CD14-positive monocyte (primary cell): ENCODE measurements at regions not wholly inside any gene's neighbourhood (a gene's known extent, or its start where the extent isn't known, plus 50 kb on each side); places are given as distances from the start of the nearest gene placed in this dataset.

Experiments used
- DNase-seq, 3 donors: peaks; one replicate each; pipeline ENCODE4 v3.0.0-alpha.2; 2011 to 2022
- H2AFZ ChIP-seq: 2 replicates; pipeline ENCODE4 v1.6.0; 2012; ENCODE audit warnings: mild to moderate bottlenecking, low read depth, low read length, inconsistent platforms; ENCODE audit not compliant: insufficient read depth, poor library complexity, severe bottlenecking
- H3K27ac ChIP-seq, 2 donors: 1 replicate in 1 of 2; 2 replicates in 1 of 2; pipeline ENCODE4 v1.5.1; 2012 to 2013; ENCODE audit warnings: low read length in 2 of 2, control low read depth in 1 of 2, inconsistent platforms in 1 of 2, low read depth in 1 of 2, mild to moderate bottlenecking in 1 of 2
- H3K27me3 ChIP-seq, 2 donors: one replicate each; pipeline versions ENCODE4 v1.6.0 to v1.6.1; 2011 to 2013; ENCODE audit warnings: low read length in 2 of 2; ENCODE audit not compliant: control insufficient read depth in 2 of 2, insufficient read depth in 2 of 2
- H3K36me3 ChIP-seq, 2 donors: replicated peaks in 1 of 2; 1 replicate in 1 of 2; 2 replicates in 1 of 2; pipeline versions ENCODE4 v1.5.1 to v1.6.1; 2012 to 2013; ENCODE audit warnings: low read length in 2 of 2, control low read depth in 1 of 2, inconsistent platforms in 1 of 2, mild to moderate bottlenecking in 1 of 2; ENCODE audit not compliant: insufficient read depth in 2 of 2, control insufficient read depth in 1 of 2
- H3K4me1 ChIP-seq, 2 donors: 1 replicate in 1 of 2; 2 replicates in 1 of 2; pipeline versions ENCODE4 v1.5.1 to v1.6.1; 2012 to 2013; ENCODE audit warnings: low read length in 2 of 2, control low read depth in 1 of 2, inconsistent platforms in 1 of 2, mild to moderate bottlenecking in 1 of 2, moderate library complexity in 1 of 2; ENCODE audit not compliant: insufficient read depth in 2 of 2, control insufficient read depth in 1 of 2
- H3K4me2 ChIP-seq: replicated peaks from 2 replicates; pipeline ENCODE3; 2012; ENCODE audit warnings: low read length, moderate library complexity, mild to moderate bottlenecking; ENCODE audit not compliant: poor library complexity, severe bottlenecking; ENCODE audit errors: extremely low read depth
- H3K4me3 ChIP-seq, 3 experiments: fragments of 200-600 bp in 1 of 3; sonication (generic) in 1 of 3; replicated peaks in 1 of 3; 1 replicate in 2 of 3; 2 replicates in 1 of 3; pipeline ENCODE4 v1.5.1; 2011 to 2013; ENCODE audit warnings: low read length in 3 of 3, mild to moderate bottlenecking in 3 of 3, control low read depth in 2 of 3, low read depth in 2 of 3, inconsistent platforms in 1 of 3, moderate library complexity in 1 of 3
- H3K79me2 ChIP-seq: 2 replicates; pipeline ENCODE4 v1.6.0; 2012; ENCODE audit warnings: mild to moderate bottlenecking, control low read depth, inconsistent platforms, low read length, moderate library complexity; ENCODE audit not compliant: insufficient read depth
- H3K9ac ChIP-seq: 2 replicates; pipeline ENCODE4 v1.6.0; 2017; ENCODE audit warnings: low read length, mild to moderate bottlenecking; ENCODE audit not compliant: insufficient read depth, poor library complexity, severe bottlenecking
- H3K9me3 ChIP-seq, 2 donors: replicated peaks in 1 of 2; 1 replicate in 1 of 2; 2 replicates in 1 of 2; pipeline versions ENCODE4 v1.5.1 to v1.6.1; 2012 to 2013; ENCODE audit warnings: low read length in 2 of 2, control low read depth in 1 of 2; ENCODE audit not compliant: control insufficient read depth in 1 of 2, insufficient read depth in 1 of 2
- H4K20me1 ChIP-seq: 2 replicates; pipeline ENCODE4 v1.6.0; 2012; ENCODE audit warnings: mild to moderate bottlenecking, low read length, control low read depth, moderate library complexity; ENCODE audit not compliant: insufficient read depth
- H3K27ac Mint-ChIP-seq, 7 donors: one replicate each; pipeline ENCODE4 v1.8.0; 2020; ENCODE audit warnings: mild to moderate bottlenecking in 7 of 7, mixed read lengths in 7 of 7, moderate library complexity in 6 of 7, inconsistent platforms in 2 of 7
- H3K27me3 Mint-ChIP-seq, 3 donors: one replicate each; pipeline ENCODE4 v1.8.0; 2021 to 2022; ENCODE audit warnings: low read depth in 3 of 3, mild to moderate bottlenecking in 3 of 3, mixed read lengths in 3 of 3, moderate library complexity in 3 of 3, inconsistent platforms in 1 of 3
- H3K36me3 Mint-ChIP-seq, 2 donors: one replicate each; pipeline ENCODE4 v1.8.0; 2020; ENCODE audit warnings: mixed read lengths in 2 of 2, inconsistent platforms in 1 of 2, mild to moderate bottlenecking in 1 of 2
- H3K4me1 Mint-ChIP-seq: one replicate; pipeline ENCODE4 v1.8.0; 2020; ENCODE audit warnings: mild to moderate bottlenecking, mixed read lengths
- H3K4me3 Mint-ChIP-seq, 2 donors: one replicate each; pipeline ENCODE4 v1.8.0; 2020; ENCODE audit warnings: mild to moderate bottlenecking in 2 of 2, mixed read lengths in 2 of 2, moderate library complexity in 1 of 2
- H3K9me3 Mint-ChIP-seq, 7 donors: one replicate each; pipeline ENCODE4 v1.8.0; 2020 to 2022; ENCODE audit warnings: mixed read lengths in 7 of 7, mild to moderate bottlenecking in 6 of 7, moderate library complexity in 6 of 7, inconsistent platforms in 2 of 7
- CTCF ChIP-seq: fragments of 200-600 bp; IDR thresholded peaks from one replicate; pipeline ENCODE4 v1.8.0; 2022; ENCODE audit warnings: antibody characterized with exemption, mild to moderate bottlenecking
- WGBS: methylation state at CpG from one replicate; pipeline ENCODE4 v1.1.5; 2013; ENCODE audit warnings: missing lambda C conversion rate; ENCODE audit not compliant: insufficient coverage; 5-methylcytosine and 5-hydroxymethylcytosine counted together
- intact Hi-C, 2 donors: fragments of 100-400 bp; cut with micrococcal nuclease; formaldehyde crosslinking; loops; one replicate each; pipeline versions ENCODE4 v1.15.0 to v1.15.1; 2023

DNA sequence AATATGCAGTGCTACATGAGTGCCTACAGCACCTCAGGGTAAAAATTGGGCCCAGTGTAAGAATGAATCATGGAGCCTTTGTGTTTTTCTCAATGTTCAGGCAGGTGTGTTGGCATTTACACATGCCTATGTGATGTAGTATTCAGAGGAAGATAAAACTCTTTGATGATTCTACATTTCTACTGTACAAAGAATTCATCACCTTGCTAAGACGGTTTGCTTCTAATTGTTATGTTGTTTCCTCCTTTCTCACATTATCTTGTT, 867.3 kb downstream of the TTLL7 start:
- Histone ChIP-seq H3K9ac (no peak overlapping the region), H2AFZ (no peak overlapping the region), H3K27ac (no peak overlapping the region), H4K20me1 (no peaks in the 10 kb centered on the region), H3K4me1 (no peaks in the 10 kb centered on the region), H3K27me3 (no peaks in the 10 kb centered on the region), H3K4me2 (no peak overlapping the region), H3K79me2 (no peaks in the 10 kb centered on the region), H3K9me3 (no peaks in the 10 kb centered on the region), H3K36me3 (no peaks in the 10 kb centered on the region), H3K4me3 (no peak overlapping the region)
- intact Hi-C loops, result no loop called here
- H3K4me1 Mint-ChIP-seq, result no peaks in the 10 kb centered on the region
- no peak for TF ChIP-seq CTCF
- H3K36me3 Mint-ChIP-seq, result no peaks in the 10 kb centered on the region
- no peak overlapping the region for H3K4me3 Mint-ChIP-seq
- WGBS, result no CpG with 5 or more reads among the region's 1 CpG
- H3K27me3 Mint-ChIP-seq, result peaks cover 0 to 2% (median 0%) of the 10 kb centered on the region in 3 donors
- peaks cover 0 to 5% (median 2%) of the 10 kb centered on the region in 7 donors for H3K9me3 Mint-ChIP-seq
- no peak for DNase-seq
- no peak overlapping the region for H3K27ac Mint-ChIP-seq

DNA sequence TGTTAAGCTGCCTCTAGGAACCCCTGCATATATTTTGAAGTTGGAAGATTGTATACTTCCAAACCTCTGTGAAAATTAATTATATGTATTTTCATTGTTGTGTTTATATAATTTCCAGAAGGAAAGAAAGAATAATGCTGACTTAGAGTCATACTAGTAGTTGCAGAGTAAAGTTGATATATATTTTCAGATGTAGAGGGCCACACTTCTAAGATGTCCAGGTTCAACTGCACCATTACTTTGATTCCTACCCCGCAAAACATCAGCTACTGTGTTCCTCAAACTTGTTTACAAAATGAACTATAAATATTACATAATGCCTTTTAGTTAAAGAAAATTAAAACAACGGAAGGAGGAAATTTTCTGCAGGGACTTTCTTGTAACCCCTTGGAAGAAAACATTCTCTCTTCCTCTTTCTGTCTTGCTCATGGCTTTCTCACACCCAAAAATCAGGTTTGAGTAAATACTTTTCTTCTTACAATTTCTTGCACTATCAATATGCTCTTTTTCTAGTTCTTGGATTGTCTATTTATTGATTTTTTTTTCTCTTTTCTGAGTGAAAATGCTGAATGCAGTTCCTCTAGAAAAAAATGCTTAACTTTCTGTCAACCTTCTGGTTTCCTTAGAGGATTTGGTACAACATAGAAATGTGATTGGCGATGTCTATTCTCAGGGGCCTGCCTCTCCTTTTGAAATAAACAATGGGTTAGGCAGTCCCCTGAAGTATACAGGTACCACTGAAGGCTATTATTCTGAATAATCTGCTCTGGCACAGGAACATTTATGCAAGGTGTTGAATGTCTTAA, 867.8 kb downstream of the TTLL7 start:
- Histone ChIP-seq H3K27ac (no peak overlapping the region), H3K4me1 (no peaks in the 10 kb centered on the region)

More for the DNA sequence above, 867.8 kb downstream of the TTLL7 start:
- no peak overlapping the region for H2AFZ ChIP-seq
- H3K27me3 Mint-ChIP-seq, result peaks cover 0 to 2% (median 0%) of the 10 kb centered on the region in 3 donors
- intact Hi-C loops, result no loop called here
- no peaks in the 10 kb centered on the region for H3K4me1 Mint-ChIP-seq
- H3K4me2 ChIP-seq, result no peak overlapping the region
- H4K20me1 ChIP-seq, result no peaks in the 10 kb centered on the region
- no peak for TF ChIP-seq CTCF
- no peak overlapping the region for H3K4me3 ChIP-seq
- H3K79me2 ChIP-seq, result no peaks in the 10 kb centered on the region
- WGBS, result 100% methylated on average over 1 of the region's 3 CpGs
- no peak overlapping the region for H3K27ac Mint-ChIP-seq
- DNase-seq, result no peak
- H3K9me3 ChIP-seq, result no peaks in the 10 kb centered on the region
- H3K36me3 ChIP-seq, result no peaks in the 10 kb centered on the region
- H3K9ac ChIP-seq, result no peak overlapping the region
- H3K4me3 Mint-ChIP-seq, result no peak overlapping the region
- peaks cover 0 to 4% (median 2%) of the 10 kb centered on the region in 7 donors for H3K9me3 Mint-ChIP-seq
- no peaks in the 10 kb centered on the region for H3K36me3 Mint-ChIP-seq
- H3K27me3 ChIP-seq, result no peaks in the 10 kb centered on the region
